ENCODE measurements at regions not wholly inside any gene's neighbourhood (a gene's known extent, or its start where the extent isn't known, plus 50 kb on each side); places are given as distances from the start of the nearest gene placed in this dataset.

GRCh38 chr2:181252262-181253148 lies 204.7 kb upstream of the ITGA4 start:
- CTCF ChIA-PET, result interaction anchor here (0.6 kb wide), 1 partner anchor 16 kb away, joined by 3 read pairs; no protein-coding TSS in a partner anchor
- Mint-ChIP-seq H3K27ac (no peak overlapping the region), H3K4me1 (ENCODE audit: low read depth) (peaks cover 22% of the 10 kb centered on the region), H3K9me3 (no peaks in the 10 kb centered on the region), H3K36me3 (ENCODE audit: low read depth) (no peaks in the 10 kb centered on the region), H3K4me3 (no peak overlapping the region), H3K27me3 (ENCODE audit: low read depth) (no peaks in the 10 kb centered on the region)
- intact Hi-C loops (cut with micrococcal nuclease), result no loop called here
- peak; percentile 12 for DNase-seq

- Mint-ChIP-seq H3K4me3 (no peak overlapping the region), H3K27me3 (ENCODE audit: low read depth) (no peaks in the 10 kb centered on the region), H3K9me3 (no peaks in the 10 kb centered on the region), H3K4me1 (ENCODE audit: low read depth) (peaks cover 20% of the 10 kb centered on the region), H3K27ac (no peak overlapping the region), H3K36me3 (ENCODE audit: low read depth) (no peaks in the 10 kb centered on the region)
- intact Hi-C loops (cut with micrococcal nuclease), result no loop called here
- CTCF ChIA-PET, result interaction anchor here (0.6 to 1.0 kb wide), 2 partner anchors 11 to 193 kb away, joined by 3 to 6 read pairs; no protein-coding TSS in a partner anchor
- no peak for DNase-seq
Measured at GRCh38 chr2:181253438-181253837, 203.7 kb upstream of the ITGA4 start.

- no peak for DNase-seq
- H3K27me3 Mint-ChIP-seq (ENCODE audit: low read depth), result no peaks in the 10 kb centered on the region
- H3K4me1 Mint-ChIP-seq (ENCODE audit: low read depth), result peaks cover 29% of the 10 kb centered on the region
- CTCF ChIA-PET, result interaction anchor here (1.3 to 1.4 kb wide), 2 partner anchors 16 to 22 kb away, joined by 3 read pairs; no protein-coding TSS in a partner anchor
- H3K36me3 Mint-ChIP-seq (ENCODE audit: low read depth), result no peaks in the 10 kb centered on the region
- intact Hi-C loops (cut with micrococcal nuclease), result no loop called here
- no peak overlapping the region for H3K4me3 Mint-ChIP-seq
- H3K9me3 Mint-ChIP-seq, result no peaks in the 10 kb centered on the region
- no peak overlapping the region for H3K27ac Mint-ChIP-seq
Measured at GRCh38 chr2:181255651-181256050, 201.5 kb upstream of the ITGA4 start.

- Mint-ChIP-seq H3K4me3 (no peak overlapping the region), H3K9me3 (no peaks in the 10 kb centered on the region), H3K36me3 (ENCODE audit: low read depth) (no peaks in the 10 kb centered on the region), H3K4me1 (ENCODE audit: low read depth) (peaks cover 25% of the 10 kb centered on the region), H3K27ac (no peak overlapping the region), H3K27me3 (ENCODE audit: low read depth) (no peaks in the 10 kb centered on the region)
- intact Hi-C loops (cut with micrococcal nuclease), result no loop called here
- no peak for DNase-seq
- CTCF ChIA-PET, result no interaction called here
Measured at GRCh38 chr2:181258720-181259119, 198.5 kb upstream of the ITGA4 start.

- no peak overlapping the region for H3K4me3 Mint-ChIP-seq
- H3K36me3 Mint-ChIP-seq (ENCODE audit: low read depth), result peaks cover 2% of the 10 kb centered on the region
- H3K27ac Mint-ChIP-seq, result no peak overlapping the region
- no peaks in the 10 kb centered on the region for H3K27me3 Mint-ChIP-seq (ENCODE audit: low read depth)
- H3K4me1 Mint-ChIP-seq (ENCODE audit: low read depth), result peaks cover 27% of the 10 kb centered on the region
- CTCF ChIA-PET, result no interaction called here
- H3K9me3 Mint-ChIP-seq, result no peaks in the 10 kb centered on the region
- DNase-seq, result no peak
- intact Hi-C loops (cut with micrococcal nuclease), result no loop called here
Measured at GRCh38 chr2:181262782-181263181, 194.4 kb upstream of the ITGA4 start.

GRCh38 chr2:181264001-181264400 lies 193.2 kb upstream of the ITGA4 start:
- no peak overlapping the region for H3K27ac Mint-ChIP-seq

GRCh38 chr2:181264441-181264840 lies 192.7 kb upstream of the ITGA4 start:
- peaks cover 4% of the 10 kb centered on the region for H3K36me3 Mint-ChIP-seq (ENCODE audit: low read depth)
- CTCF ChIA-PET, result interaction anchor here (0.6 to 0.8 kb wide), 2 partner anchors 11 to 132 kb away, joined by 3 to 6 read pairs; no protein-coding TSS in a partner anchor
- H3K9me3 Mint-ChIP-seq, result no peaks in the 10 kb centered on the region
- no peak for DNase-seq
- H3K27me3 Mint-ChIP-seq (ENCODE audit: low read depth), result no peaks in the 10 kb centered on the region
- no peak overlapping the region for H3K4me3 Mint-ChIP-seq
- intact Hi-C loops (cut with micrococcal nuclease), result no loop called here
- peaks cover 25% of the 10 kb centered on the region for H3K4me1 Mint-ChIP-seq (ENCODE audit: low read depth)
- H3K27ac Mint-ChIP-seq, result no peak overlapping the region

More at GRCh38 chr2:181264001-181264400, 193.2 kb upstream of the ITGA4 start:
- CTCF ChIA-PET, result interaction anchor here (0.6 kb wide), 1 partner anchor 132 kb away, joined by 3 read pairs; no protein-coding TSS in a partner anchor
- no peak overlapping the region for H3K4me3 Mint-ChIP-seq
- DNase-seq, result no peak
- H3K4me1 Mint-ChIP-seq (ENCODE audit: low read depth), result peaks cover 27% of the 10 kb centered on the region
- intact Hi-C loops (cut with micrococcal nuclease), result no loop called here
- peaks cover 2% of the 10 kb centered on the region for H3K36me3 Mint-ChIP-seq (ENCODE audit: low read depth)
- H3K27me3 Mint-ChIP-seq (ENCODE audit: low read depth), result no peaks in the 10 kb centered on the region
- no peaks in the 10 kb centered on the region for H3K9me3 Mint-ChIP-seq

- CTCF ChIA-PET, result interaction anchor here (1.4 kb wide), 1 partner anchor 29 kb away, joined by 3 read pairs; no protein-coding TSS in a partner anchor
- Mint-ChIP-seq H3K27ac (no peak overlapping the region), H3K4me3 (no peak overlapping the region), H3K4me1 (ENCODE audit: low read depth) (peaks cover 21% of the 10 kb centered on the region), H3K36me3 (ENCODE audit: low read depth) (peaks cover 4% of the 10 kb centered on the region), H3K27me3 (ENCODE audit: low read depth) (no peaks in the 10 kb centered on the region), H3K9me3 (no peaks in the 10 kb centered on the region)
- intact Hi-C loops (cut with micrococcal nuclease), result no loop called here
- DNase-seq, result no peak
Measured at GRCh38 chr2:181266614-181267013, 190.6 kb upstream of the ITGA4 start.

GRCh38 chr2:181268174-181268867 lies 188.9 kb upstream of the ITGA4 start:
- CTCF ChIA-PET, result interaction anchor here (0.6 to 1.2 kb wide), 3 partner anchors 16 to 124 kb away, joined by 3 read pairs; no protein-coding TSS in a partner anchor
- peaks cover 11% of the 10 kb centered on the region for H3K4me1 Mint-ChIP-seq (ENCODE audit: low read depth)
- no peaks in the 10 kb centered on the region for H3K27me3 Mint-ChIP-seq (ENCODE audit: low read depth)
- intact Hi-C loops (cut with micrococcal nuclease), result no loop called here
- no peak for DNase-seq
- H3K27ac Mint-ChIP-seq, result no peak overlapping the region
- H3K4me3 Mint-ChIP-seq, result no peak overlapping the region
- peaks cover 4% of the 10 kb centered on the region for H3K36me3 Mint-ChIP-seq (ENCODE audit: low read depth)
- no peaks in the 10 kb centered on the region for H3K9me3 Mint-ChIP-seq

- DNase-seq, result no peak
- H3K27me3 Mint-ChIP-seq (ENCODE audit: low read depth), result no peaks in the 10 kb centered on the region
- no peak overlapping the region for H3K27ac Mint-ChIP-seq
- H3K4me1 Mint-ChIP-seq (ENCODE audit: low read depth), result peaks cover 23% of the 10 kb centered on the region
- no peaks in the 10 kb centered on the region for H3K9me3 Mint-ChIP-seq
- H3K4me3 Mint-ChIP-seq, result no peak overlapping the region
- CTCF ChIA-PET, result no interaction called here
- intact Hi-C loops (cut with micrococcal nuclease), result loop anchor here (2.0 kb wide), 1 partner anchor 13 kb away; no protein-coding TSS in a partner anchor
- peaks cover 2% of the 10 kb centered on the region for H3K36me3 Mint-ChIP-seq (ENCODE audit: low read depth)
Measured at GRCh38 chr2:181273986-181274385, 183.2 kb upstream of the ITGA4 start.

- Mint-ChIP-seq H3K9me3 (no peaks in the 10 kb centered on the region), H3K36me3 (ENCODE audit: low read depth) (no peaks in the 10 kb centered on the region), H3K4me1 (ENCODE audit: low read depth) (peaks cover 29% of the 10 kb centered on the region), H3K27me3 (ENCODE audit: low read depth) (no peaks in the 10 kb centered on the region), H3K27ac (peak overlapping the region; percentile 59), H3K4me3 (peak overlapping the region; percentile 21)
- intact Hi-C loops (cut with micrococcal nuclease), result no loop called here
- DNase-seq, result peak; percentile 18
- CTCF ChIA-PET, result interaction anchor here (0.7 to 1.6 kb wide), 6 partner anchors 14 to 170 kb away, joined by 3 to 6 read pairs (median 4); no protein-coding TSS in a partner anchor
Measured at GRCh38 chr2:181275643-181276070, 181.5 kb upstream of the ITGA4 start.

- intact Hi-C loops (cut with micrococcal nuclease), result loop anchor here (1.0 to 2.0 kb wide), 3 partner anchors 23 to 175 kb away; no protein-coding TSS in a partner anchor
- no peak overlapping the region for H3K4me3 Mint-ChIP-seq
- peak overlapping the region; percentile 60 for H3K27ac Mint-ChIP-seq
- no peaks in the 10 kb centered on the region for H3K9me3 Mint-ChIP-seq
- no peaks in the 10 kb centered on the region for H3K27me3 Mint-ChIP-seq (ENCODE audit: low read depth)
- H3K4me1 Mint-ChIP-seq (ENCODE audit: low read depth), result peaks cover 37% of the 10 kb centered on the region
- no peak for DNase-seq
- H3K36me3 Mint-ChIP-seq (ENCODE audit: low read depth), result peaks cover 4% of the 10 kb centered on the region
- CTCF ChIA-PET, result interaction anchor here (0.8 kb wide), 1 partner anchor 43 kb away, joined by 4 read pairs; no protein-coding TSS in a partner anchor
Measured at GRCh38 chr2:181281206-181281832, 175.9 kb upstream of the ITGA4 start.

Measured in activated naive CD4-positive, alpha-beta T cell treated with anti-CD3 and anti-CD28 coated beads for 36 hours (primary cell).